IMR-90 (cell line): ENCODE measurements at regions not wholly inside any gene's neighbourhood (a gene's known extent, or its start where the extent isn't known, plus 50 kb on each side); places are given as distances from the start of the nearest gene placed in this dataset.

ENCODE experiments used
- MAZ ChIP-seq: IDR thresholded peaks from 2 replicates; pipeline ENCODE4 v1.6.1; 2012; ENCODE audit warnings: low read depth, mild to moderate bottlenecking, low read length, improper control_type of control experiment, moderate library complexity, borderline replicate concordance
- MXI1 ChIP-seq: IDR thresholded peaks from 2 replicates; pipeline ENCODE4 v1.6.1; 2012; ENCODE audit warnings: low read depth, mild to moderate bottlenecking, low read length, moderate library complexity, borderline replicate concordance
- TF ChIP-seq, protein P1 (sequence below): conservative IDR thresholded peaks from 2 replicates; pipeline ENCODE4 v1.5.1; 2012; ENCODE audit warnings: mild to moderate bottlenecking, low read depth, low read length, improper control_type of control experiment

DNA sequence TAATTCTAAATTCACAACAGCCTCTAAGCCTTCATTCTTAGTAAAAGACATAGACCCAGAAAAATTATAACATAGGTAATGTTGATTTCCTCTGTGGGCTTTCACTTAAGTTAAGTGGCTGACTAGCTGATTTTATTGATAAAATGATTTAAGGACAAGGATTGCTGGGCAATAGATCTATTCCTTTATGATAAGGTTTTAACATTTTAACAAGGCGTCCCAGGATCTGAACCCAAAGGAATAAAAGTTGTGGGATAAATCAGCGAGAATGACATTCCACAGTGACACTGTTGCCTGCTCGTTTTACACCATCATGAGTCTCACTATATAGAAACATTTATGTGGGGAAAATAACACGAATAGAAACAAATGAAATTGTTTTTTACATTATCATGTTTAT is 1151.0 kb downstream of the ZPLD1 start:
- TF ChIP-seq MXI1 (no peak), MAZ (no peak)
- TF ChIP-seq, protein P1, sequence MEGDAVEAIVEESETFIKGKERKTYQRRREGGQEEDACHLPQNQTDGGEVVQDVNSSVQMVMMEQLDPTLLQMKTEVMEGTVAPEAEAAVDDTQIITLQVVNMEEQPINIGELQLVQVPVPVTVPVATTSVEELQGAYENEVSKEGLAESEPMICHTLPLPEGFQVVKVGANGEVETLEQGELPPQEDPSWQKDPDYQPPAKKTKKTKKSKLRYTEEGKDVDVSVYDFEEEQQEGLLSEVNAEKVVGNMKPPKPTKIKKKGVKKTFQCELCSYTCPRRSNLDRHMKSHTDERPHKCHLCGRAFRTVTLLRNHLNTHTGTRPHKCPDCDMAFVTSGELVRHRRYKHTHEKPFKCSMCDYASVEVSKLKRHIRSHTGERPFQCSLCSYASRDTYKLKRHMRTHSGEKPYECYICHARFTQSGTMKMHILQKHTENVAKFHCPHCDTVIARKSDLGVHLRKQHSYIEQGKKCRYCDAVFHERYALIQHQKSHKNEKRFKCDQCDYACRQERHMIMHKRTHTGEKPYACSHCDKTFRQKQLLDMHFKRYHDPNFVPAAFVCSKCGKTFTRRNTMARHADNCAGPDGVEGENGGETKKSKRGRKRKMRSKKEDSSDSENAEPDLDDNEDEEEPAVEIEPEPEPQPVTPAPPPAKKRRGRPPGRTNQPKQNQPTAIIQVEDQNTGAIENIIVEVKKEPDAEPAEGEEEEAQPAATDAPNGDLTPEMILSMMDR: no peak
